SK-N-SH (cell line): ENCODE measurements at regions not wholly inside any gene's neighbourhood (a gene's known extent, or its start where the extent isn't known, plus 50 kb on each side); places are given as distances from the start of the nearest gene placed in this dataset.

Source experiments
- CTCF ChIA-PET: fragments of 300-600, 350-600 bp; formaldehyde crosslinking; extraction: SDS; loops from one replicate; lab custom pipeline; 2021; lab: Yijun Ruan, JAX
- POLR2A ChIA-PET: fragments of 350-600 bp; sonication (Branson Sonifier 250); formaldehyde crosslinking; extraction: SDS; loops from one replicate; lab custom pipeline; 2020; ENCODE audit warnings: antibody characterized with exemption, inconsistent platforms; lab: Yijun Ruan, JAX
- DNase-seq: peaks from one replicate; pipeline ENCODE4 v3.0.0; 2012
- H2AFZ ChIP-seq: fragments of 200-600 bp; sonication (generic); 2 replicates; pipeline ENCODE4 v1.8.1; 2016; ENCODE audit warnings: antibody characterized with exemption, mild to moderate bottlenecking, low read depth
- H3F3A ChIP-seq: fragments of 200-600 bp; sonication (generic); replicated peaks from 2 replicates; pipeline ENCODE3; 2016; ENCODE audit warnings: antibody characterized with exemption, mild to moderate bottlenecking; ENCODE audit not compliant: insufficient read depth
- H3K27ac ChIP-seq, 2 experiments: fragments of 200-500 bp in 1 of 2; fragments of 200-600 bp in 1 of 2; sonication (Bioruptor generic) in 1 of 2; sonication (generic), shearing (Covaris generic) in 1 of 2; 2 replicates each; pipeline versions ENCODE4 v1.5.1 to v1.6.1; 2014 to 2016; ENCODE audit warnings: low read depth in 2 of 2, inconsistent platforms in 1 of 2, low read length in 1 of 2, mild to moderate bottlenecking in 1 of 2, mixed read lengths in 1 of 2
- H3K27me3 ChIP-seq: fragments of 200-600 bp; sonication (generic), shearing (Covaris generic); 2 replicates; pipeline ENCODE4 v1.6.1; 2016; ENCODE audit warnings: mixed run types; ENCODE audit not compliant: insufficient read depth
- H3K36me3 ChIP-seq, 2 experiments: fragments of 200-500 bp in 1 of 2; fragments of 200-600 bp in 1 of 2; sonication (Bioruptor generic) in 1 of 2; sonication (generic) in 1 of 2; replicated peaks in 1 of 2; 2 replicates each; pipeline versions ENCODE3 to v1.5.1; 2014 to 2016; ENCODE audit warnings: low read length in 1 of 2, mild to moderate bottlenecking in 1 of 2; ENCODE audit not compliant: insufficient read depth in 2 of 2, control insufficient read depth in 1 of 2
- H3K4me1 ChIP-seq, 2 experiments: fragments of 200-500 bp in 1 of 2; fragments of 200-600 bp in 1 of 2; sonication (Bioruptor generic) in 1 of 2; sonication (generic), shearing (Covaris generic) in 1 of 2; 2 replicates each; pipeline versions ENCODE4 v1.5.1 to v1.6.1; 2014 to 2016; ENCODE audit warnings: low read depth in 1 of 2, low read length in 1 of 2, mixed run types in 1 of 2; ENCODE audit not compliant: insufficient read depth in 2 of 2, control insufficient read depth in 1 of 2
- H3K4me2 ChIP-seq: fragments of 200-600 bp; sonication (generic), shearing (Covaris generic); 2 replicates; pipeline ENCODE4 v1.6.1; 2017; ENCODE audit warnings: mixed run types
- H3K4me3 ChIP-seq, 2 experiments: fragments of 200-500 bp in 1 of 2; fragments of 200-600 bp in 1 of 2; sonication (Bioruptor generic) in 1 of 2; sonication (generic), shearing (Covaris generic) in 1 of 2; 2 replicates each; pipeline versions ENCODE4 v1.5.1 to v1.8.1; 2014 to 2016; ENCODE audit warnings: low read depth in 2 of 2, inconsistent platforms in 1 of 2, low read length in 1 of 2, mild to moderate bottlenecking in 1 of 2, mixed read lengths in 1 of 2, moderate library complexity in 1 of 2
- H3K79me2 ChIP-seq: fragments of 200-600 bp; sonication (generic); 2 replicates; pipeline ENCODE4 v1.8.1; 2017; ENCODE audit warnings: mild to moderate bottlenecking; ENCODE audit not compliant: insufficient read depth
- H3K9ac ChIP-seq: fragments of 200-600 bp; sonication (generic); 2 replicates; pipeline ENCODE4 v1.6.1; 2017; ENCODE audit warnings: mixed run types
- H3K9me2 ChIP-seq: fragments of 200-600 bp; sonication (generic); 2 replicates; pipeline ENCODE4 v1.6.1; 2017; ENCODE audit warnings: mixed run types
- H3K9me3 ChIP-seq: fragments of 200-600 bp; sonication (generic); 2 replicates; pipeline ENCODE4 v1.6.1; 2017; ENCODE audit warnings: mixed run types, mild to moderate bottlenecking, moderate library complexity
- H4K20me1 ChIP-seq: fragments of 200-600 bp; sonication (generic); 2 replicates; pipeline ENCODE4 v1.6.1; 2017; ENCODE audit warnings: mild to moderate bottlenecking, mixed run types; ENCODE audit not compliant: insufficient read depth
- EP300 ChIP-seq, 2 experiments: IDR thresholded peaks; 2 replicates each; pipeline versions ENCODE4 v1.4.0 to v1.6.1; 2012; ENCODE audit warnings: borderline replicate concordance in 1 of 2, low read depth in 1 of 2, low read length in 1 of 2
- EZH2phosphoT487 ChIP-seq: fragments of 200-600 bp; sonication (generic); IDR thresholded peaks from 2 replicates; pipeline ENCODE4 v1.6.1; 2017; ENCODE audit warnings: low read depth, mixed run types, mild to moderate bottlenecking, antibody characterized with exemption, moderate library complexity, borderline replicate concordance
- FOSL2 ChIP-seq: IDR thresholded peaks from 2 replicates; pipeline ENCODE4 v1.4.0; 2012; ENCODE audit warnings: low read depth, mild to moderate bottlenecking, moderate library complexity, borderline replicate concordance
- FOXJ3 ChIP-seq: sonication (generic); formaldehyde crosslinking; IDR thresholded peaks from 2 replicates; pipeline ENCODE4 v1.5.1; 2020; ENCODE audit warnings: mild to moderate bottlenecking, missing genetic modification reagents
- FOXM1 ChIP-seq: IDR thresholded peaks from 2 replicates; pipeline ENCODE4 v1.4.0; 2012; ENCODE audit warnings: low read depth, mild to moderate bottlenecking
- MAX ChIP-seq: IDR thresholded peaks from 2 replicates; pipeline ENCODE4 v1.4.0; 2012; ENCODE audit warnings: low read depth
- MXI1 ChIP-seq: IDR thresholded peaks from 2 replicates; pipeline ENCODE4 v1.6.1; 2012; ENCODE audit warnings: mild to moderate bottlenecking, low read depth, low read length, improper control_type of control experiment
- NFIC ChIP-seq: IDR thresholded peaks from 2 replicates; pipeline ENCODE4 v1.4.0; 2012; ENCODE audit warnings: borderline replicate concordance
- NRF1 ChIP-seq: IDR thresholded peaks from 2 replicates; pipeline ENCODE4 v1.6.1; 2012; ENCODE audit warnings: low read depth, mild to moderate bottlenecking, low read length
- POLR2AphosphoS5 ChIP-seq: IDR thresholded peaks from 2 replicates; pipeline ENCODE4 v1.6.1; 2012; ENCODE audit warnings: low read depth, low read length
- RCOR1 ChIP-seq: fragments of 150-350 bp; IDR thresholded peaks from 2 replicates; pipeline ENCODE4 v1.6.1; 2017; ENCODE audit warnings: antibody characterized with exemption, low read length
- RXRA ChIP-seq: IDR thresholded peaks from 2 replicates; pipeline ENCODE4 v1.4.0; 2012; ENCODE audit warnings: low read depth, mild to moderate bottlenecking, borderline replicate concordance
- SIN3A ChIP-seq: IDR thresholded peaks from 2 replicates; pipeline ENCODE4 v1.6.1; 2012; ENCODE audit warnings: low read depth, mild to moderate bottlenecking, low read length, moderate library complexity, borderline replicate concordance
- SMC3 ChIP-seq: IDR thresholded peaks from 2 replicates; pipeline ENCODE4 v1.6.1; 2012; ENCODE audit warnings: low read depth, low read length, improper control_type of control experiment
- TCF12 ChIP-seq: IDR thresholded peaks from 2 replicates; pipeline ENCODE4 v1.4.0; 2012
- USF1 ChIP-seq: IDR thresholded peaks from 2 replicates; pipeline ENCODE4 v1.4.0; 2012; ENCODE audit warnings: low read depth, borderline replicate concordance
- YY1 ChIP-seq: IDR thresholded peaks from 2 replicates; pipeline ENCODE4 v1.4.0; 2012; ENCODE audit warnings: low read depth, mild to moderate bottlenecking
- ZBTB33 ChIP-seq: IDR thresholded peaks from 2 replicates; pipeline ENCODE4 v1.4.0; 2012; ENCODE audit warnings: low read depth, borderline replicate concordance
- WGBS: methylation state at CpG from one replicate; pipeline ENCODE4 v1.1.6; 2017; ENCODE audit warnings: low lambda C conversion rate; 5-methylcytosine and 5-hydroxymethylcytosine counted together

- Histone ChIP-seq H3K27ac (no peak overlapping the region), H3K9me3 (no peaks in the 10 kb centered on the region), H3K27me3 (no peaks in the 10 kb centered on the region; the same call in 1 of the 2 replicates), H3K4me1 (no peaks in the 10 kb centered on the region), H3K9ac (no peak overlapping the region), H3K4me3 (no peak overlapping the region), H2AFZ (no peak overlapping the region), H3K36me3 (no peaks in the 10 kb centered on the region), H3K79me2 (no peaks in the 10 kb centered on the region), H4K20me1 (no peaks in the 10 kb centered on the region), H3K4me2 (no peak overlapping the region), H3F3A (no peaks in the 10 kb centered on the region), H3K9me2 (no peaks in the 10 kb centered on the region)
- no peak for DNase-seq
- WGBS, result 0% methylated on average over 5 of the region's 5 CpGs
- TF ChIP-seq YY1 (no peak), POLR2AphosphoS5 (no peak), NRF1 (no peak), ZBTB33 (no peak), FOSL2 (no peak), FOXM1 (no peak)
- CTCF ChIA-PET, result no interaction called here
- POLR2A ChIA-PET, result no interaction called here
Measured at GRCh38 chr9:108683245-108683644, 172.5 kb downstream of the ACTL7B start.

GRCh38 chr9:108681851-108682590 lies 173.8 kb downstream of the ACTL7B start:
- TF ChIP-seq MAX (no peak), EP300 (IDR thresholded peaks at IDR 0.05; ENCODE audit: borderline replicate concordance in 1 of 2, low read depth in 1 of 2, low read length in 1 of 2) (no peak), SMC3 (no peak), USF1 (no peak), RXRA (no peak), FOXJ3 (no peak), NFIC (no peak), MXI1 (no peak), ZBTB33 (no peak), SIN3A (no peak), TCF12 (no peak), EZH2phosphoT487 (no peak), FOXM1 (no peak), RCOR1 (no peak)
- ChIA-PET CTCF (no interaction called here), POLR2A (no interaction called here)

More at GRCh38 chr9:108681851-108682590, 173.8 kb downstream of the ACTL7B start:
- Histone ChIP-seq H3K27ac (no peak overlapping the region), H3K4me2 (no peak overlapping the region), H3K9me3 (no peaks in the 10 kb centered on the region), H3K27me3 (peaks cover 7% of the 10 kb centered on the region; the same call in 1 of the 2 replicates), H3K36me3 (no peaks in the 10 kb centered on the region), H3K79me2 (no peaks in the 10 kb centered on the region), H4K20me1 (no peaks in the 10 kb centered on the region), H3F3A (no peaks in the 10 kb centered on the region), H3K9ac (no peak overlapping the region), H2AFZ (no peak overlapping the region), H3K4me1 (no peaks in the 10 kb centered on the region), H3K9me2 (no peaks in the 10 kb centered on the region), H3K4me3 (no peak overlapping the region)
- no peak for DNase-seq
- 5% methylated on average over 10 of the region's 10 CpGs for WGBS
